GM04503 (cell line): ENCODE measurements at regions not wholly inside any gene's neighbourhood (a gene's known extent, or its start where the extent isn't known, plus 50 kb on each side); places are given as distances from the start of the nearest gene placed in this dataset.

ENCODE experiments used
- DNase-seq: peaks from one replicate; pipeline ENCODE4 v3.0.0-alpha.2; 2012; ENCODE audit warnings: low read depth

DNA sequence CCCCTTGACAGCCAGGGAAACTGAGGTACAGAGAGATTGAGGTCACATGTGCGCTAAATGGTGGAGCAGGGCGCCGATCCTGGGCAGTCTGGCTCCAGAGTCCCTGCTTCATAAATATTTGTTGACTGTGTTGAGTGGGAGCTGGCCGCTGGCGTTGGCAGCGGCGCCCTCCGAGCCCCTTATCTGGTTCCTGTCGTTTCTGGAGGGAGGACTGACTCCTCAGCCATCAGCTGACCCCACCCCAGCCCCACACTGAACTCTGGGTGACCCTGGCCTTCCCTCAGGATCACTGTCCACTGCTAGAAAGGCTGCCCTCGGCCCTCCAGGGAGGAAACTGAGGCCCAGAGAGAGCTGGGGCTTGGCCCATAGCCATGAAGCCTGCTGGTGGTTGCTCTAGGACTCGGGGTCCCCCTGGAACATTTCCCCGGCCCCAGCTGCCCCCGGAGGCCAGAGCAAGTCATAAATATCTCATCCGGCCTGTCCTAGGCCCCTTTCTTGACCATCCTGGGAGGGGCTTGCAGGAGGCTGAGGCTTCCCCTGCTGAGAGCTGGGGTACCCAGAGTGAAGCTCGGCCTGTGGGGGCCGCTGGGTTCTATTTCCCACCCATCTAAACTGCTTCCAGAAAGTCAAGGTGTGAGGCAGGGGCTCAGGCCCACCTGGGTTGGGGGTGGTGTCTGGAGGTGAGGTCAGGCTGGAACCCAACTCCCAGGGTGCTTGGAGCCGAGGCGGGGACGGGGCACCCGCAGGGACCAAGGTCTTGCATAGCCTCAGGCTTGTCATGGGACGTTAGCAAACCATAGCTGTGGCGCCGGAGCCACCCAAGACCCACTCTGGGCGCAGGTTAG is 51.7 kb upstream of the GSE1 start:
- DNase-seq: no peak

DNA sequence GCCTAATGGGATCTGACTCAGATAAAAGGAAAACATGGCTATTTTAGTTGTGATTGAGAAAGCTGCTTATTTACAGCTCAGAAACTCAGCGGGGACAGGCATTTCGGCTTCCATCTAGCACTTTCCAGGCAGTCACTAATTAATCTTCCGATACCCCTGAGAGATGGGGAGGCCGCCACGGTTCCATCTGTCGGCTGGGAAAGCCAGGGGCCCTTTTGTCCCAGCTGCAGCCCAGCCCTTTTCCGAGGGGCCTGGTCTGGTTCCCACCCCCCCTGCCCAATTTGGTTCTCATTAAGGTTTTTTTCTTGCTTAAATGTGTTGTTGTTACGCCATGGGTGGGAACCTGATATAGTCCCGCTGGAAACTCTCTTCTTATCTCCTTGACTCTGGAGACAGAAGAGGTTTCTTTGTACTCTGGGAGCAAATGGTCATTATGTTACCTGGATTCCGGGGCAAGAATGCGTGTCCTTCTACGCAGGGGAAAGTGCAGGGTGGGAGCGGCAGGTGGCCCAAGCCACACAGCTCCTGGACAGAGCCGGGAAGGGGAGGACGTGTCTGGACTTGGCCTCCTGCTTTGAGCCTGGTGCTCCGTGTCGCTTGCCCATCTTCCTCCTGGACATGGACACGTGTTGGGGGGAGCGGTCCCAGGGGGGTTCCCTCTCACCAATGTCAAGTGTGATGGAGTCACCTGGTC is 50.9 kb upstream of the GSE1 start:
- DNase-seq: no peak

DNA sequence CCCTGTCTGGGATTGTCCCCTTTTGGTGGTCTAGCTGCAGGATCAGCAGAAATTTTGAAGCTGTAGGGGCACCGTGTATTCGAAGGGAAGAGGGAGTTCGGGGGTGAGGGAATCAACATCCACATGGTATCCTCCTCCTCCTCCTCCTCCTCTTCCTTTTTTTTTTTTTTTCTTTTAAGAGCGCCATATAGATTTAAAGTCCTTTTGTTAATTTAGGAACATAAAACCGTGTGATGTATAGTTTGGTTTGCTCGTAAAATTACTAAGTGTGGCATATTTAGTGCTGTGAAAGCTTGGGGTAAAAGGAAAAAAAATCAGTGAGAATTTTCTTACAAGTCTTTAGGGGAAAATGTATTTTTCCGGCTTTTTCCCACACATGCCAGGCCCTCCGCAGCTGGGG is 50.1 kb upstream of the GSE1 start:
- no peak for DNase-seq
